WTC11 (cell line): ENCODE measurements at regions not wholly inside any gene's neighbourhood (a gene's known extent, or its start where the extent isn't known, plus 50 kb on each side); places are given as distances from the start of the nearest gene placed in this dataset.

Source experiments
- ATAC-seq: fragments of 200-7000 bp; cut with Tn5 transposase; 2 replicates; pipeline ENCODE4 v1.10.0; 2021; ENCODE audit warnings: mild to moderate bottlenecking, moderate library complexity
- CTCF ChIA-PET: fragments of 300-600 bp; sonication (Branson Sonifier 250); formaldehyde crosslinking; loops from one replicate; lab custom pipeline; 2021; ENCODE audit warnings: antibody characterized with exemption; lab: Charles Lee
- POLR2A ChIA-PET: fragments of 350-600 bp; sonication (Branson Sonifier 250); formaldehyde crosslinking; loops from one replicate; lab custom pipeline; 2021; ENCODE audit warnings: antibody characterized with exemption; lab: Charles Lee
- DNase-seq: peaks from one replicate; pipeline ENCODE4 v3.0.0; 2021; ENCODE audit warnings: low spot score
- H3K27ac Mint-ChIP-seq: 2 replicates; pipeline ENCODE4 v1.8.0; 2021; ENCODE audit warnings: mixed read lengths
- H3K27me3 Mint-ChIP-seq: 2 replicates; pipeline ENCODE4 v1.8.0; 2021; ENCODE audit warnings: low read depth, mild to moderate bottlenecking, moderate library complexity, mixed read lengths
- H3K36me3 Mint-ChIP-seq: 2 replicates; pipeline ENCODE4 v1.8.0; 2021; ENCODE audit warnings: mixed read lengths
- H3K4me1 Mint-ChIP-seq: 2 replicates; pipeline ENCODE4 v1.8.0; 2022; ENCODE audit warnings: mixed read lengths
- H3K4me3 Mint-ChIP-seq: 2 replicates; pipeline ENCODE4 v1.8.0; 2021; ENCODE audit warnings: mild to moderate bottlenecking, moderate library complexity, mixed read lengths
- H3K9me3 Mint-ChIP-seq: 2 replicates; pipeline ENCODE4 v1.8.0; 2021; ENCODE audit warnings: mixed read lengths
- JUN ChIP-seq: sonication (generic); formaldehyde crosslinking; IDR thresholded peaks from 2 replicates; pipeline ENCODE4 v1.8.0; 2023; ENCODE audit warnings: mild to moderate bottlenecking, missing genetic modification reagents
- MYBL2 ChIP-seq: sonication (generic); formaldehyde crosslinking; IDR thresholded peaks from 2 replicates; pipeline ENCODE4 v1.8.1; 2023; ENCODE audit warnings: mild to moderate bottlenecking, moderate library complexity, missing genetic modification reagents
- NFATC4 ChIP-seq: fragments of 250-450 bp; sonication (Bioruptor Pico); IDR thresholded peaks from 2 replicates; pipeline ENCODE4 v1.9.0; 2021; ENCODE audit warnings: mild to moderate bottlenecking
- NR2C2 ChIP-seq: sonication (generic); formaldehyde crosslinking; IDR thresholded peaks from 2 replicates; pipeline ENCODE4 v1.8.0; 2022; ENCODE audit warnings: mild to moderate bottlenecking, missing genetic modification reagents
- NR3C1 ChIP-seq: sonication (generic); formaldehyde crosslinking; conservative IDR thresholded peaks from 2 replicates; pipeline ENCODE4 v1.8.1; 2023; ENCODE audit warnings: low read depth, mild to moderate bottlenecking, missing genetic modification reagents
- RORB ChIP-seq: fragments of 250-450 bp; sonication (Bioruptor Pico); IDR thresholded peaks from 2 replicates; pipeline ENCODE4 v1.9.0; 2021; ENCODE audit warnings: mild to moderate bottlenecking
- SP1 ChIP-seq: sonication (generic); formaldehyde crosslinking; conservative IDR thresholded peaks from 2 replicates; pipeline ENCODE4 v1.8.1; 2022; ENCODE audit warnings: missing genetic modification reagents
- TCF7 ChIP-seq: sonication (generic); formaldehyde crosslinking; IDR thresholded peaks from 2 replicates; pipeline ENCODE4 v1.8.0; 2022; ENCODE audit warnings: mild to moderate bottlenecking, low read depth, missing genetic modification reagents, moderate library complexity
- TP53 ChIP-seq: sonication (generic); formaldehyde crosslinking; IDR thresholded peaks from 2 replicates; pipeline ENCODE4 v1.8.1; 2023; ENCODE audit warnings: mild to moderate bottlenecking, missing genetic modification reagents
- ZNF232 ChIP-seq: sonication (generic); formaldehyde crosslinking; IDR thresholded peaks from 2 replicates; pipeline ENCODE4 v1.8.0; 2022; ENCODE audit warnings: mild to moderate bottlenecking, missing genetic modification reagents
- ZNF317 ChIP-seq: sonication (generic); formaldehyde crosslinking; IDR thresholded peaks from 2 replicates; pipeline ENCODE4 v1.8.1; 2023; ENCODE audit warnings: low read depth, mild to moderate bottlenecking, moderate library complexity, missing genetic modification reagents, borderline replicate concordance
- ZNF416 ChIP-seq: fragments of 250-450 bp; sonication (Bioruptor Pico); IDR thresholded peaks from 2 replicates; pipeline ENCODE4 v1.9.0; 2021; ENCODE audit warnings: mild to moderate bottlenecking, inconsistent platforms
- ZNF423 ChIP-seq: fragments of 250-450 bp; sonication (Bioruptor Pico); IDR thresholded peaks from 2 replicates; pipeline ENCODE4 v2.1.2; 2022; ENCODE audit warnings: mild to moderate bottlenecking, moderate library complexity
- TF ChIP-seq, protein P1 (sequence below): fragments of 250-450 bp; sonication (Bioruptor Pico); IDR thresholded peaks from 2 replicates; pipeline ENCODE4 v2.1.2; 2022; ENCODE audit warnings: mild to moderate bottlenecking, moderate library complexity
- TF ChIP-seq, protein P2 (sequence below): sonication (generic); formaldehyde crosslinking; IDR thresholded peaks from 2 replicates; pipeline ENCODE4 v1.8.0; 2023; ENCODE audit warnings: mild to moderate bottlenecking, missing genetic modification reagents
- TF ChIP-seq, protein P3 (sequence below): sonication (generic); formaldehyde crosslinking; IDR thresholded peaks from 2 replicates; pipeline ENCODE4 v1.8.1; 2023; ENCODE audit warnings: mild to moderate bottlenecking, missing genetic modification reagents
- TF ChIP-seq, protein P4 (sequence below): sonication (generic); formaldehyde crosslinking; IDR thresholded peaks from 2 replicates; pipeline ENCODE4 v1.8.0; 2023; ENCODE audit warnings: missing genetic modification reagents
- TF ChIP-seq, protein P5 (sequence below): fragments of 250-450 bp; sonication (Bioruptor Pico); IDR thresholded peaks from 2 replicates; pipeline ENCODE4 v1.8.0; 2021; ENCODE audit warnings: mild to moderate bottlenecking
- TF ChIP-seq, protein P6 (sequence below): sonication (generic); formaldehyde crosslinking; IDR thresholded peaks from 2 replicates; pipeline ENCODE4 v1.8.0; 2022; ENCODE audit warnings: mild to moderate bottlenecking, missing genetic modification reagents
- TF ChIP-seq, protein P7 (sequence below): sonication (generic); formaldehyde crosslinking; IDR thresholded peaks from 2 replicates; pipeline ENCODE4 v1.8.1; 2023; ENCODE audit warnings: mild to moderate bottlenecking, missing genetic modification reagents, borderline replicate concordance

DNA sequence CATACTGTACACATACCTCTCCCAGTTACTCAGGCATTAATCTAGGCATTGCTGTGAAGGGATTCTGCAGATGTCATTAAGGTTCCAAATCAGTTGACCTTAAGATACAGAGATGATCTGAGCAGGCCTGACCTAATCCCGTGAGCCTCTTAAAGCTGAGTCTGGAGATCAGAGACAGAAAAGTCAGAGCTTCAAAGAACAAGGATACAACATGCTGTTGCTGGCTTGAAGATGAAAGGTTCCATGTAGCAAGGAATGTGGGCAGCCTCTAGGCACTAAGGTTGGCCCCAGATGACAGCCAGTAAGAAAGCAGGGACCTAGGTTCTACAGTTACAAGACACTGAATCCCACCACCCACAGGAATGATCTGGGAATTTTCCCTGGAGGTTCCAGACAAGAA lies 81.1 kb downstream of the MAP1LC3B2 start:
- Mint-ChIP-seq H3K27me3 (no peaks in the 10 kb centered on the region), H3K9me3 (peaks cover 21% of the 10 kb centered on the region)
- no peak for TF ChIP-seq MYBL2 (CRISPR knock-in tag)
- no peak for TF ChIP-seq JUN (CRISPR knock-in tag)
- TF ChIP-seq, protein P1, sequence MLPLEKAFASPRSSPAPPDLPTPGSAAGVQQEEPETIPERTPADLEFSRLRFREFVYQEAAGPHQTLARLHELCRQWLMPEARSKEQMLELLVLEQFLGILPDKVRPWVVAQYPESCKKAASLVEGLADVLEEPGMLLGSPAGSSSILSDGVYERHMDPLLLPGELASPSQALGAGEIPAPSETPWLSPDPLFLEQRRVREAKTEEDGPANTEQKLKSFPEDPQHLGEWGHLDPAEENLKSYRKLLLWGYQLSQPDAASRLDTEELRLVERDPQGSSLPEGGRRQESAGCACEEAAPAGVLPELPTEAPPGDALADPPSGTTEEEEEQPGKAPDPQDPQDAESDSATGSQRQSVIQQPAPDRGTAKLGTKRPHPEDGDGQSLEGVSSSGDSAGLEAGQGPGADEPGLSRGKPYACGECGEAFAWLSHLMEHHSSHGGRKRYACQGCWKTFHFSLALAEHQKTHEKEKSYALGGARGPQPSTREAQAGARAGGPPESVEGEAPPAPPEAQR (CRISPR knock-in tag), result no peak
- TF ChIP-seq NFATC4 (CRISPR knock-in tag), result no peak
- no peak for TF ChIP-seq NR3C1 (CRISPR knock-in tag)
- no peak for TF ChIP-seq RORB (CRISPR knock-in tag)
- TF ChIP-seq, protein P2, sequence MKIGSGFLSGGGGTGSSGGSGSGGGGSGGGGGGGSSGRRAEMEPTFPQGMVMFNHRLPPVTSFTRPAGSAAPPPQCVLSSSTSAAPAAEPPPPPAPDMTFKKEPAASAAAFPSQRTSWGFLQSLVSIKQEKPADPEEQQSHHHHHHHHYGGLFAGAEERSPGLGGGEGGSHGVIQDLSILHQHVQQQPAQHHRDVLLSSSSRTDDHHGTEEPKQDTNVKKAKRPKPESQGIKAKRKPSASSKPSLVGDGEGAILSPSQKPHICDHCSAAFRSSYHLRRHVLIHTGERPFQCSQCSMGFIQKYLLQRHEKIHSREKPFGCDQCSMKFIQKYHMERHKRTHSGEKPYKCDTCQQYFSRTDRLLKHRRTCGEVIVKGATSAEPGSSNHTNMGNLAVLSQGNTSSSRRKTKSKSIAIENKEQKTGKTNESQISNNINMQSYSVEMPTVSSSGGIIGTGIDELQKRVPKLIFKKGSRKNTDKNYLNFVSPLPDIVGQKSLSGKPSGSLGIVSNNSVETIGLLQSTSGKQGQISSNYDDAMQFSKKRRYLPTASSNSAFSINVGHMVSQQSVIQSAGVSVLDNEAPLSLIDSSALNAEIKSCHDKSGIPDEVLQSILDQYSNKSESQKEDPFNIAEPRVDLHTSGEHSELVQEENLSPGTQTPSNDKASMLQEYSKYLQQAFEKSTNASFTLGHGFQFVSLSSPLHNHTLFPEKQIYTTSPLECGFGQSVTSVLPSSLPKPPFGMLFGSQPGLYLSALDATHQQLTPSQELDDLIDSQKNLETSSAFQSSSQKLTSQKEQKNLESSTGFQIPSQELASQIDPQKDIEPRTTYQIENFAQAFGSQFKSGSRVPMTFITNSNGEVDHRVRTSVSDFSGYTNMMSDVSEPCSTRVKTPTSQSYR (CRISPR knock-in tag), result no peak
- TF ChIP-seq, all 79 proteins: peak for 0
- Mint-ChIP-seq H3K4me1 (peaks cover 11% of the 10 kb centered on the region), H3K4me3 (no peak overlapping the region), H3K27ac (no peak overlapping the region), H3K36me3 (peaks cover 7% of the 10 kb centered on the region)
- DNase-seq (no peak), ATAC-seq (no peak)
- POLR2A ChIA-PET, result no interaction called here
- CTCF ChIA-PET, result interaction anchor here (1.3 kb wide), 1 partner anchor 31 kb away, joined by 3 read pairs; no protein-coding TSS in a partner anchor

DNA sequence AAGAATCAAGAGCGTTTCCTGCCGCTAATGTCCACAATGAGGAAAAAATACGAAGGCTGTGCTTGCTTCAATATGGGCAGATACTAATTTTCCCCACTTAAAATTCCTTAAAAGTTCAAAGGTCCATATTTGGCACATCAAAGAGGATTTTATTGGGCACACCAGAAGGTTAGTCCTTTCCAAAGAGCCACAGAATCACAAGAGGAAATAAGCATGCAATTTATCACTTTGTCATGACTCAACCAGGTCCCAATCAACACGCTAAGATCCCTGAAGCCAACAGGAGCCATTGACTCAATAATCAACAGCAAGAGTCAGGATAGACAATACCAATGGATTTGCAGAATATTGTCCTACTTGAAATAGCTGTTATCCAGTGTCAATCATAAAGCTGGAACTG lies 80.6 kb downstream of the MAP1LC3B2 start:
- no peaks in the 10 kb centered on the region for H3K27me3 Mint-ChIP-seq
- CTCF ChIA-PET, result interaction anchor here (1.3 kb wide), 1 partner anchor 30 kb away, joined by 3 read pairs; no protein-coding TSS in a partner anchor
- H3K9me3 Mint-ChIP-seq, result peaks cover 17% of the 10 kb centered on the region
- POLR2A ChIA-PET, result no interaction called here
- TF ChIP-seq, protein P3, sequence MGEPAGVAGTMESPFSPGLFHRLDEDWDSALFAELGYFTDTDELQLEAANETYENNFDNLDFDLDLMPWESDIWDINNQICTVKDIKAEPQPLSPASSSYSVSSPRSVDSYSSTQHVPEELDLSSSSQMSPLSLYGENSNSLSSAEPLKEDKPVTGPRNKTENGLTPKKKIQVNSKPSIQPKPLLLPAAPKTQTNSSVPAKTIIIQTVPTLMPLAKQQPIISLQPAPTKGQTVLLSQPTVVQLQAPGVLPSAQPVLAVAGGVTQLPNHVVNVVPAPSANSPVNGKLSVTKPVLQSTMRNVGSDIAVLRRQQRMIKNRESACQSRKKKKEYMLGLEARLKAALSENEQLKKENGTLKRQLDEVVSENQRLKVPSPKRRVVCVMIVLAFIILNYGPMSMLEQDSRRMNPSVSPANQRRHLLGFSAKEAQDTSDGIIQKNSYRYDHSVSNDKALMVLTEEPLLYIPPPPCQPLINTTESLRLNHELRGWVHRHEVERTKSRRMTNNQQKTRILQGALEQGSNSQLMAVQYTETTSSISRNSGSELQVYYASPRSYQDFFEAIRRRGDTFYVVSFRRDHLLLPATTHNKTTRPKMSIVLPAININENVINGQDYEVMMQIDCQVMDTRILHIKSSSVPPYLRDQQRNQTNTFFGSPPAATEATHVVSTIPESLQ, result no peak
- TF ChIP-seq TP53 (no peak), ZNF416 (CRISPR knock-in tag) (no peak), ZNF423 (CRISPR knock-in tag) (no peak), ZNF317 (CRISPR knock-in tag) (no peak)
- DNase-seq (no peak), ATAC-seq (no peak)
- H3K4me1 Mint-ChIP-seq, result peaks cover 11% of the 10 kb centered on the region
- no peak overlapping the region for H3K4me3 Mint-ChIP-seq
- H3K36me3 Mint-ChIP-seq, result peaks cover 5% of the 10 kb centered on the region
- no peak overlapping the region for H3K27ac Mint-ChIP-seq

DNA sequence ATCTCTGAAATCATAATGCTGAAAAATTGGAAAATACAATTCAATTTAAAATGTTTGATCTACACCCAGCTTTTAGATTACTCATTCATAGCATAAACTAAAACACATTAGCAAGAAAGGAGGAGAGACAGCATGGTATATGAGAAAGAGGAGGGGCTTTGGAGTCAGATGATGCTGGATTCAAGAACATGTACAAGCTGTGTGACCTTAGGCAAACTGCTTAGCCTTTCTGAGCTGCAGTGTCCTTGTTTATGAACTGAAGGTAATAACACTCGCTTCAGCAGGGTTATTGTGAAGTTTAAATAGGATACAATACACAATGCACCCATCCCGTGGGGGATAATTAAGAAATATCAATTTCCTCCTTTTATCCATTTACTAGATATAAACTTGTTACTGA lies 79.2 kb downstream of the MAP1LC3B2 start:
- CTCF ChIA-PET, result no interaction called here
- Mint-ChIP-seq H3K27me3 (no peaks in the 10 kb centered on the region), H3K27ac (no peak overlapping the region)
- no peak for TF ChIP-seq ZNF232 (CRISPR knock-in tag)
- TF ChIP-seq, protein P4, sequence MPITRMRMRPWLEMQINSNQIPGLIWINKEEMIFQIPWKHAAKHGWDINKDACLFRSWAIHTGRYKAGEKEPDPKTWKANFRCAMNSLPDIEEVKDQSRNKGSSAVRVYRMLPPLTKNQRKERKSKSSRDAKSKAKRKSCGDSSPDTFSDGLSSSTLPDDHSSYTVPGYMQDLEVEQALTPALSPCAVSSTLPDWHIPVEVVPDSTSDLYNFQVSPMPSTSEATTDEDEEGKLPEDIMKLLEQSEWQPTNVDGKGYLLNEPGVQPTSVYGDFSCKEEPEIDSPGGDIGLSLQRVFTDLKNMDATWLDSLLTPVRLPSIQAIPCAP, result no peak
- no peak for TF ChIP-seq TCF7
- no peak for TF ChIP-seq ZNF423 (CRISPR knock-in tag)
- TF ChIP-seq NR2C2, result no peak
- TF ChIP-seq, protein P5, sequence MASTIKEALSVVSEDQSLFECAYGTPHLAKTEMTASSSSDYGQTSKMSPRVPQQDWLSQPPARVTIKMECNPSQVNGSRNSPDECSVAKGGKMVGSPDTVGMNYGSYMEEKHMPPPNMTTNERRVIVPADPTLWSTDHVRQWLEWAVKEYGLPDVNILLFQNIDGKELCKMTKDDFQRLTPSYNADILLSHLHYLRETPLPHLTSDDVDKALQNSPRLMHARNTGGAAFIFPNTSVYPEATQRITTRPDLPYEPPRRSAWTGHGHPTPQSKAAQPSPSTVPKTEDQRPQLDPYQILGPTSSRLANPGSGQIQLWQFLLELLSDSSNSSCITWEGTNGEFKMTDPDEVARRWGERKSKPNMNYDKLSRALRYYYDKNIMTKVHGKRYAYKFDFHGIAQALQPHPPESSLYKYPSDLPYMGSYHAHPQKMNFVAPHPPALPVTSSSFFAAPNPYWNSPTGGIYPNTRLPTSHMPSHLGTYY (CRISPR knock-in tag), result no peak
- no peak for TF ChIP-seq SP1 (CRISPR knock-in tag)
- TF ChIP-seq, protein P6, sequence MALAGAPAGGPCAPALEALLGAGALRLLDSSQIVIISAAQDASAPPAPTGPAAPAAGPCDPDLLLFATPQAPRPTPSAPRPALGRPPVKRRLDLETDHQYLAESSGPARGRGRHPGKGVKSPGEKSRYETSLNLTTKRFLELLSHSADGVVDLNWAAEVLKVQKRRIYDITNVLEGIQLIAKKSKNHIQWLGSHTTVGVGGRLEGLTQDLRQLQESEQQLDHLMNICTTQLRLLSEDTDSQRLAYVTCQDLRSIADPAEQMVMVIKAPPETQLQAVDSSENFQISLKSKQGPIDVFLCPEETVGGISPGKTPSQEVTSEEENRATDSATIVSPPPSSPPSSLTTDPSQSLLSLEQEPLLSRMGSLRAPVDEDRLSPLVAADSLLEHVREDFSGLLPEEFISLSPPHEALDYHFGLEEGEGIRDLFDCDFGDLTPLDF (CRISPR knock-in tag), result no peak
- TF ChIP-seq, protein P7, sequence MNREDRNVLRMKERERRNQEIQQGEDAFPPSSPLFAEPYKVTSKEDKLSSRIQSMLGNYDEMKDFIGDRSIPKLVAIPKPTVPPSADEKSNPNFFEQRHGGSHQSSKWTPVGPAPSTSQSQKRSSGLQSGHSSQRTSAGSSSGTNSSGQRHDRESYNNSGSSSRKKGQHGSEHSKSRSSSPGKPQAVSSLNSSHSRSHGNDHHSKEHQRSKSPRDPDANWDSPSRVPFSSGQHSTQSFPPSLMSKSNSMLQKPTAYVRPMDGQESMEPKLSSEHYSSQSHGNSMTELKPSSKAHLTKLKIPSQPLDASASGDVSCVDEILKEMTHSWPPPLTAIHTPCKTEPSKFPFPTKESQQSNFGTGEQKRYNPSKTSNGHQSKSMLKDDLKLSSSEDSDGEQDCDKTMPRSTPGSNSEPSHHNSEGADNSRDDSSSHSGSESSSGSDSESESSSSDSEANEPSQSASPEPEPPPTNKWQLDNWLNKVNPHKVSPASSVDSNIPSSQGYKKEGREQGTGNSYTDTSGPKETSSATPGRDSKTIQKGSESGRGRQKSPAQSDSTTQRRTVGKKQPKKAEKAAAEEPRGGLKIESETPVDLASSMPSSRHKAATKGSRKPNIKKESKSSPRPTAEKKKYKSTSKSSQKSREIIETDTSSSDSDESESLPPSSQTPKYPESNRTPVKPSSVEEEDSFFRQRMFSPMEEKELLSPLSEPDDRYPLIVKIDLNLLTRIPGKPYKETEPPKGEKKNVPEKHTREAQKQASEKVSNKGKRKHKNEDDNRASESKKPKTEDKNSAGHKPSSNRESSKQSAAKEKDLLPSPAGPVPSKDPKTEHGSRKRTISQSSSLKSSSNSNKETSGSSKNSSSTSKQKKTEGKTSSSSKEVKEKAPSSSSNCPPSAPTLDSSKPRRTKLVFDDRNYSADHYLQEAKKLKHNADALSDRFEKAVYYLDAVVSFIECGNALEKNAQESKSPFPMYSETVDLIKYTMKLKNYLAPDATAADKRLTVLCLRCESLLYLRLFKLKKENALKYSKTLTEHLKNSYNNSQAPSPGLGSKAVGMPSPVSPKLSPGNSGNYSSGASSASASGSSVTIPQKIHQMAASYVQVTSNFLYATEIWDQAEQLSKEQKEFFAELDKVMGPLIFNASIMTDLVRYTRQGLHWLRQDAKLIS, result no peak

More for the DNA sequence above, 79.2 kb downstream of the MAP1LC3B2 start:
- Mint-ChIP-seq H3K9me3 (peaks cover 8% of the 10 kb centered on the region; the same call in 1 of the 2 replicates), H3K36me3 (no peaks in the 10 kb centered on the region), H3K4me1 (peaks cover 10% of the 10 kb centered on the region), H3K4me3 (no peak overlapping the region)
- no peak for ATAC-seq
- POLR2A ChIA-PET, result no interaction called here
- DNase-seq, result no peak
